ENCODE measurements at regions not wholly inside any gene's neighbourhood (a gene's known extent, or its start where the extent isn't known, plus 50 kb on each side); places are given as distances from the start of the nearest gene placed in this dataset.

- no peak for TF ChIP-seq CHD7 (IDR thresholded peaks at IDR 0.05; ENCODE audit: insufficient replicate concordance, low read length)
- TF ChIP-seq KDM4A (IDR thresholded peaks at IDR 0.05; ENCODE audit: low read depth, low read length, severe bottlenecking) = no peak
- no peak for TF ChIP-seq MAX (IDR thresholded peaks at IDR 0.05)
- no peak for TF ChIP-seq NANOG (IDR thresholded peaks at IDR 0.05; ENCODE audit: insufficient read depth, low read depth, low read length, poor library complexity, severe bottlenecking)
- no peak for TF ChIP-seq ATF2 (IDR thresholded peaks at IDR 0.05; ENCODE audit: low read length)
- no peak for TF ChIP-seq YY1 (IDR thresholded peaks at IDR 0.05; ENCODE audit: low read depth, low read length)
- TF ChIP-seq SP4 (IDR thresholded peaks at IDR 0.05; ENCODE audit: low read length) = no peak
- no peak for TF ChIP-seq CBX8 (IDR thresholded peaks at IDR 0.05; ENCODE audit: borderline replicate concordance, low read depth, low read length)
- TF ChIP-seq KDM5A (IDR thresholded peaks at IDR 0.05; ENCODE audit: low read length) = no peak
- no peak for TF ChIP-seq TCF12 (IDR thresholded peaks at IDR 0.05; ENCODE audit: low read depth, low read length)
These were observed 184.9 kb downstream of the HS3ST3A1 start (continued) for GRCh38 chr17:13416748-13417363.
